Esophagus muscularis mucosa (tissue), 3 donors: ENCODE measurements at regions not wholly inside any gene's neighbourhood (a gene's known extent, or its start where the extent isn't known, plus 50 kb on each side); places are given as distances from the start of the nearest gene placed in this dataset.

Source experiments
- EP300 ChIP-seq: sonication (generic); formaldehyde crosslinking; IDR thresholded peaks from one replicate; pipeline ENCODE4 v1.6.1; 2017; ENCODE audit warnings: antibody characterized with exemption
- TF ChIP-seq, protein P1 (sequence below), 3 experiments: fragments of 200-600 bp in 2 of 3; fragments of 450-650 bp in 1 of 3; sonication (generic) in 2 of 3; IDR thresholded peaks; one replicate each; pipeline ENCODE4 v1.5.1; 2017 to 2019; ENCODE audit warnings: antibody characterized with exemption in 3 of 3, mild to moderate bottlenecking in 2 of 3, moderate library complexity in 1 of 3

DNA sequence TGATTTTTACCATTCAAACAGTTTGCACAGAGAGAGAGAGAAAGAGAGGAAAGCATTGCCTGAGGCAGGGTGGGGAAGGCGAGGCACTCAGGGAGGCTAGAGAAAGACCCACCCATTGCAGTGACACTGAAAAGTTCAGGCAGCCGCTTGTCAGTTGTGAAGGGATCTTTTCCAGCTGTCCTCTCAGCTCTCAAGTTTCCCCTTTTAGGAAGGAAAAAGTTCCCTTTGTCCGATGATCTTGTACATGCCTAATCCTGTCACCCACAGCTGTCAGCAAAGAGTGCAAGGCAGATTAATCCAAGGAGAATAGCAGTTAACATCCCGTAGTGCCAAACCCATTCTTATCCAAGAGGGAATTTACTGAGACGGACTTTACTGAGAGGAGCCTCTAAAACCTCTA is 255.0 kb downstream of the MAGEB5 start:
- TF ChIP-seq, protein P1, sequence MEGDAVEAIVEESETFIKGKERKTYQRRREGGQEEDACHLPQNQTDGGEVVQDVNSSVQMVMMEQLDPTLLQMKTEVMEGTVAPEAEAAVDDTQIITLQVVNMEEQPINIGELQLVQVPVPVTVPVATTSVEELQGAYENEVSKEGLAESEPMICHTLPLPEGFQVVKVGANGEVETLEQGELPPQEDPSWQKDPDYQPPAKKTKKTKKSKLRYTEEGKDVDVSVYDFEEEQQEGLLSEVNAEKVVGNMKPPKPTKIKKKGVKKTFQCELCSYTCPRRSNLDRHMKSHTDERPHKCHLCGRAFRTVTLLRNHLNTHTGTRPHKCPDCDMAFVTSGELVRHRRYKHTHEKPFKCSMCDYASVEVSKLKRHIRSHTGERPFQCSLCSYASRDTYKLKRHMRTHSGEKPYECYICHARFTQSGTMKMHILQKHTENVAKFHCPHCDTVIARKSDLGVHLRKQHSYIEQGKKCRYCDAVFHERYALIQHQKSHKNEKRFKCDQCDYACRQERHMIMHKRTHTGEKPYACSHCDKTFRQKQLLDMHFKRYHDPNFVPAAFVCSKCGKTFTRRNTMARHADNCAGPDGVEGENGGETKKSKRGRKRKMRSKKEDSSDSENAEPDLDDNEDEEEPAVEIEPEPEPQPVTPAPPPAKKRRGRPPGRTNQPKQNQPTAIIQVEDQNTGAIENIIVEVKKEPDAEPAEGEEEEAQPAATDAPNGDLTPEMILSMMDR (IDR thresholded peaks at IDR 0.05): no peak
- no peak for TF ChIP-seq EP300
